Neural cell (in vitro differentiated cells): ENCODE measurements at regions not wholly inside any gene's neighbourhood (a gene's known extent, or its start where the extent isn't known, plus 50 kb on each side); places are given as distances from the start of the nearest gene placed in this dataset.

Source experiments
- H2AFZ ChIP-seq: fragments of 200-600, 300-800 bp; sonication (generic), shearing (Covaris generic); 2 replicates; pipeline ENCODE4 v1.6.0; 2014; ENCODE audit warnings: low read depth, mild to moderate bottlenecking, antibody characterized with exemption, low read length, moderate library complexity
- H3F3A ChIP-seq: fragments of 200-600 bp; shearing (Covaris generic); 2 replicates; pipeline ENCODE4 v1.6.1; 2016; ENCODE audit warnings: mild to moderate bottlenecking, moderate library complexity, mixed read lengths, antibody characterized with exemption, low read length; ENCODE audit not compliant: insufficient read depth, poor library complexity, severe bottlenecking
- H3K27ac ChIP-seq: fragments of 200-600, 300-800 bp; sonication (generic), shearing (Covaris generic); 2 replicates; pipeline ENCODE4 v1.5.1; 2014; ENCODE audit warnings: mild to moderate bottlenecking, low read length, moderate library complexity
- H3K27me3 ChIP-seq: fragments of 300-800, 200-600 bp; sonication (generic), shearing (Covaris generic); 2 replicates; pipeline ENCODE4 v1.6.0; 2014; ENCODE audit warnings: mild to moderate bottlenecking, low read depth, low read length, moderate library complexity; ENCODE audit not compliant: insufficient read depth
- H3K36me3 ChIP-seq: fragments of 300-800, 200-600 bp; sonication (generic), shearing (Covaris generic); 2 replicates; pipeline ENCODE4 v1.5.1; 2014; ENCODE audit warnings: mild to moderate bottlenecking, antibody characterized with exemption, low read length, moderate library complexity; ENCODE audit not compliant: insufficient read depth
- H3K4me2 ChIP-seq: fragments of 300-800, 200-600 bp; sonication (generic), shearing (Covaris generic); 2 replicates; pipeline ENCODE4 v1.6.0; 2014; ENCODE audit warnings: mild to moderate bottlenecking, low read length
- H3K4me3 ChIP-seq: fragments of 300-800, 200-600 bp; sonication (generic), shearing (Covaris generic); 2 replicates; pipeline ENCODE4 v1.5.1; 2014; ENCODE audit warnings: mild to moderate bottlenecking, low read length, moderate library complexity
- H3K79me2 ChIP-seq: fragments of 200-600 bp; shearing (Covaris generic); replicated peaks from 2 replicates; pipeline ENCODE4 v1.6.0; 2014; ENCODE audit warnings: mild to moderate bottlenecking, low read length, moderate library complexity; ENCODE audit not compliant: insufficient read depth
- H3K9ac ChIP-seq: fragments of 300-800, 200-600 bp; sonication (generic), shearing (Covaris generic); 2 replicates; pipeline ENCODE4 v1.6.1; 2016; ENCODE audit warnings: mild to moderate bottlenecking, low read length, mixed read lengths
- H3K9me2 ChIP-seq: fragments of 200-600 bp; shearing (Covaris generic); 2 replicates; pipeline ENCODE4 v1.6.1; 2016; ENCODE audit warnings: mild to moderate bottlenecking, low read length, mixed read lengths; ENCODE audit not compliant: insufficient read depth
- H3K9me3 ChIP-seq: fragments of 200-600, 300-800 bp; sonication (generic), shearing (Covaris generic); 2 replicates; pipeline ENCODE4 v1.6.1; 2016; ENCODE audit warnings: mild to moderate bottlenecking, mixed run types, low read length, moderate library complexity, mixed read lengths
- H4K20me1 ChIP-seq: fragments of 200-600 bp; shearing (Covaris generic); 2 replicates; pipeline ENCODE4 v1.6.1; 2016; ENCODE audit warnings: mild to moderate bottlenecking, mixed run types; ENCODE audit not compliant: insufficient read depth
- EP300 ChIP-seq: fragments of 450-650 bp; conservative IDR thresholded peaks from 2 replicates; pipeline ENCODE4 v1.6.1; 2014; ENCODE audit warnings: antibody characterized with exemption, mild to moderate bottlenecking, moderate library complexity; ENCODE audit not compliant: poor library complexity, severe bottlenecking
- EZH2 ChIP-seq: fragments of 200-600, 300-800 bp; shearing (Covaris generic), sonication (generic); IDR thresholded peaks from 2 replicates; pipeline ENCODE4 v1.6.1; 2014; ENCODE audit warnings: antibody characterized with exemption, low read length, borderline replicate concordance, mild to moderate bottlenecking; ENCODE audit not compliant: insufficient read depth, poor library complexity, severe bottlenecking
- MXI1 ChIP-seq: fragments of 450-650 bp; conservative IDR thresholded peaks from 2 replicates; pipeline ENCODE4 v1.6.1; 2014; ENCODE audit warnings: antibody characterized with exemption, mild to moderate bottlenecking; ENCODE audit not compliant: poor library complexity, severe bottlenecking
- POLR2AphosphoS5 ChIP-seq: IDR thresholded peaks from 2 replicates; pipeline ENCODE4 v1.6.1; 2012
- RAD21 ChIP-seq: fragments of 450-650 bp; conservative IDR thresholded peaks from 2 replicates; pipeline ENCODE4 v1.6.1; 2014; ENCODE audit warnings: antibody characterized with exemption, mild to moderate bottlenecking, moderate library complexity
- REST ChIP-seq: IDR thresholded peaks from 2 replicates; pipeline ENCODE4 v1.6.1; 2012; ENCODE audit warnings: borderline replicate concordance
- SMC3 ChIP-seq: fragments of 450-650 bp; conservative IDR thresholded peaks from 2 replicates; pipeline ENCODE4 v1.6.1; 2014; ENCODE audit warnings: antibody characterized with exemption, mild to moderate bottlenecking, moderate library complexity; ENCODE audit not compliant: poor library complexity
- TAF1 ChIP-seq: IDR thresholded peaks from 2 replicates; pipeline ENCODE4 v1.6.1; 2012; ENCODE audit warnings: low read depth
- TF ChIP-seq, protein P1 (sequence below): fragments of 450-650 bp; IDR thresholded peaks from 2 replicates; pipeline ENCODE4 v1.5.1; 2014; ENCODE audit warnings: antibody characterized with exemption, mild to moderate bottlenecking, moderate library complexity; ENCODE audit not compliant: poor library complexity, severe bottlenecking

DNA sequence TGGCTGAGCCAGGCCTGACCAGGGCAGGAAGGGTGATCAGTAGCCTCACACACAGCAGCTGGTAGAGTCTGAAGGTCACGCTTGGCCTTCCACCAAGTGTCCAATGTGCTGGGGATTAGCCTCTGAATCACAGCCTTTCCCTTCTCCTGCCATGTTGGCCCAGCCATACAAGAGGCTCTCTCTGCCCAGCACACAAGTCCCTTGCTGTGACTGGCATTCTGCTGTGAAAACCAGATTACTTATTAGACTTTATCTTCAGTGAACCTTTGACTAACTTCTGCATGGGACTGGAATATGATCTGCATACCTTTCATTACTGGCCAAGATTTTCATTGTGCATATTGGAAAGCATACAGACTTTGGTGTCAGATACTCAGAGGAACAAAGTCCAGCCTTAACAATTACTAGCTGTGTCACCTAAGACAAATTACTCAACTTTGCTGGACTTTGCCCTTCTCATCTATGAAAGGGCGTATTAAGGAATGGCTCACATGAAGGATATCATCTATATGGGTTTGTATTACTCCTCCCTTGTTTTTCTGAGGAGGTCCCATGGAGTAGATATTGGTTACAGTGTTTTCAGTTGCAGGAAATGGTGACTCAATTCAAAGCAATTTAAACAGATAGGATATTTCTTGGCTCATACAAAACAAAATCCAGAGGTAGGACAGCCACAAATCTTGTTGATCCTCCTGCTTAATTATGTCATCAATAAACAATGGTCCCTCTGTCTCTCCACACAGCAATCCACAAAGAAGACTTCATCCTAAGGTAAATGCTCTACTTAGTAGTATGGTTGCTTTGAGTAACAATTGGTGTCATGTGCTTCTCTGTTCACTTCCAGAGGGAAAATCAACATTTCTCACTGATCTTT, 99.6 kb downstream of the DYRK2 start:
- H3K79me2 ChIP-seq = no peaks in the 10 kb centered on the region
- H3K36me3 ChIP-seq = no peaks in the 10 kb centered on the region
- no peaks in the 10 kb centered on the region for H3F3A ChIP-seq
- H3K4me3 ChIP-seq = no peak overlapping the region
- no peak overlapping the region for H3K4me2 ChIP-seq
- no peak overlapping the region for H2AFZ ChIP-seq
- H3K27ac ChIP-seq = no peak overlapping the region
- no peaks in the 10 kb centered on the region for H3K27me3 ChIP-seq
- no peak overlapping the region for H3K9ac ChIP-seq
- no peaks in the 10 kb centered on the region for H4K20me1 ChIP-seq
- no peak for TF ChIP-seq RAD21
- TF ChIP-seq REST = no peak
- TF ChIP-seq EZH2 = no peak
- no peak for TF ChIP-seq MXI1
- no peak for TF ChIP-seq EP300
- TF ChIP-seq, protein P1, sequence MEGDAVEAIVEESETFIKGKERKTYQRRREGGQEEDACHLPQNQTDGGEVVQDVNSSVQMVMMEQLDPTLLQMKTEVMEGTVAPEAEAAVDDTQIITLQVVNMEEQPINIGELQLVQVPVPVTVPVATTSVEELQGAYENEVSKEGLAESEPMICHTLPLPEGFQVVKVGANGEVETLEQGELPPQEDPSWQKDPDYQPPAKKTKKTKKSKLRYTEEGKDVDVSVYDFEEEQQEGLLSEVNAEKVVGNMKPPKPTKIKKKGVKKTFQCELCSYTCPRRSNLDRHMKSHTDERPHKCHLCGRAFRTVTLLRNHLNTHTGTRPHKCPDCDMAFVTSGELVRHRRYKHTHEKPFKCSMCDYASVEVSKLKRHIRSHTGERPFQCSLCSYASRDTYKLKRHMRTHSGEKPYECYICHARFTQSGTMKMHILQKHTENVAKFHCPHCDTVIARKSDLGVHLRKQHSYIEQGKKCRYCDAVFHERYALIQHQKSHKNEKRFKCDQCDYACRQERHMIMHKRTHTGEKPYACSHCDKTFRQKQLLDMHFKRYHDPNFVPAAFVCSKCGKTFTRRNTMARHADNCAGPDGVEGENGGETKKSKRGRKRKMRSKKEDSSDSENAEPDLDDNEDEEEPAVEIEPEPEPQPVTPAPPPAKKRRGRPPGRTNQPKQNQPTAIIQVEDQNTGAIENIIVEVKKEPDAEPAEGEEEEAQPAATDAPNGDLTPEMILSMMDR = no peak
- no peak for TF ChIP-seq TAF1
- TF ChIP-seq POLR2AphosphoS5 = no peak
- TF ChIP-seq SMC3 = no peak
- no peaks in the 10 kb centered on the region for H3K9me3 ChIP-seq
- no peaks in the 10 kb centered on the region for H3K9me2 ChIP-seq

- Histone ChIP-seq H4K20me1 (no peaks in the 10 kb centered on the region), H3K9ac (no peak overlapping the region), H3K79me2 (no peaks in the 10 kb centered on the region), H3K27ac (no peak overlapping the region), H3K36me3 (no peaks in the 10 kb centered on the region), H2AFZ (no peak overlapping the region), H3K27me3 (no peaks in the 10 kb centered on the region), H3K4me3 (no peak overlapping the region), H3F3A (no peaks in the 10 kb centered on the region), H3K9me2 (no peaks in the 10 kb centered on the region), H3K9me3 (no peaks in the 10 kb centered on the region), H3K4me2 (no peak overlapping the region)
- TF ChIP-seq EP300 = no peak
- TF ChIP-seq, protein P1 = no peak
- no peak for TF ChIP-seq MXI1
- no peak for TF ChIP-seq POLR2AphosphoS5
- no peak for TF ChIP-seq TAF1
- no peak for TF ChIP-seq REST
- TF ChIP-seq RAD21 = no peak
- TF ChIP-seq SMC3 = no peak
- no peak for TF ChIP-seq EZH2
Measured at GRCh38 chr12:67748743-67749040, 100.1 kb downstream of the DYRK2 start.
